ENCODE measurements at regions not wholly inside any gene's neighbourhood (a gene's known extent, or its start where the extent isn't known, plus 50 kb on each side); places are given as distances from the start of the nearest gene placed in this dataset.

DNA sequence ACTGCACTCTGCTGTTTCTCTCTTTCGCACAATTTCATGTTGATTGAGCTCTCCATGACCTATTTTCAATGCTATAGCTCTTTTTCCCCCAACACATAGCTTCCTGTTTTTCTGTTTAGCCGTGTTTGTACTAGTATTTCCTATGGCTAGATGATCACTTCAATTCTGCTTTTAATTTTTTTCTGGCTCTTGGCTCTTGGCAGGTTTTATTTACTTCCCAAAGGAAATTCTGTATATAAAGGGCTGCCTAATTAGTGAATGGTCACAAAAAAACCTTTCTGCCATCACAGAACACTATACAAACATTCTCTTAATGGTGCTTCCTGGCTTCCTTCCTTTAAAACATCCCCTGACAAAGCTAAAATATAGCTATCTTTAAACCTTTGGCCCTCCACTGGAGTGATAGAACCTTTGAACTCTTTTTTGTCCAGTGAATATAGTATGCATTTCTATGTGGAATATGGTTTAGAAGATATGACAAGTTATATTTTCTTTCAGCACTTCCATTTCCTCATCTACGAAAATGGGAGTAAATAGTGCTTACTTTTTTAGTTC is 88.2 kb downstream of the RASSF9 start:
- Histone ChIP-seq H3K4me2 (ENCODE audit: low read length) (no peak overlapping the region), H3K79me2 (ENCODE audit: low read length) (no peaks in the 10 kb centered on the region), H3K4me1 (ENCODE audit: low read length) (no peaks in the 10 kb centered on the region)

More for the DNA sequence above, 88.2 kb downstream of the RASSF9 start:
- Histone ChIP-seq H3K9me3 (ENCODE audit: insufficient read depth, low read length) (no peaks in the 10 kb centered on the region), H3K27me3 (ENCODE audit: low read depth, low read length) (no peaks in the 10 kb centered on the region), H4K20me1 (ENCODE audit: insufficient read depth, low read length) (no peaks in the 10 kb centered on the region), H2AFZ (ENCODE audit: low read depth, low read length) (no peak overlapping the region), H3K27ac (ENCODE audit: low read length) (no peak overlapping the region), H3K36me3 (replicated peaks; ENCODE audit: low read depth, low read length) (no peaks in the 10 kb centered on the region), H3K4me3 (ENCODE audit: low read length) (no peak overlapping the region), H3K9ac (ENCODE audit: low read length) (no peak overlapping the region)
- TF ChIP-seq, protein P1, sequence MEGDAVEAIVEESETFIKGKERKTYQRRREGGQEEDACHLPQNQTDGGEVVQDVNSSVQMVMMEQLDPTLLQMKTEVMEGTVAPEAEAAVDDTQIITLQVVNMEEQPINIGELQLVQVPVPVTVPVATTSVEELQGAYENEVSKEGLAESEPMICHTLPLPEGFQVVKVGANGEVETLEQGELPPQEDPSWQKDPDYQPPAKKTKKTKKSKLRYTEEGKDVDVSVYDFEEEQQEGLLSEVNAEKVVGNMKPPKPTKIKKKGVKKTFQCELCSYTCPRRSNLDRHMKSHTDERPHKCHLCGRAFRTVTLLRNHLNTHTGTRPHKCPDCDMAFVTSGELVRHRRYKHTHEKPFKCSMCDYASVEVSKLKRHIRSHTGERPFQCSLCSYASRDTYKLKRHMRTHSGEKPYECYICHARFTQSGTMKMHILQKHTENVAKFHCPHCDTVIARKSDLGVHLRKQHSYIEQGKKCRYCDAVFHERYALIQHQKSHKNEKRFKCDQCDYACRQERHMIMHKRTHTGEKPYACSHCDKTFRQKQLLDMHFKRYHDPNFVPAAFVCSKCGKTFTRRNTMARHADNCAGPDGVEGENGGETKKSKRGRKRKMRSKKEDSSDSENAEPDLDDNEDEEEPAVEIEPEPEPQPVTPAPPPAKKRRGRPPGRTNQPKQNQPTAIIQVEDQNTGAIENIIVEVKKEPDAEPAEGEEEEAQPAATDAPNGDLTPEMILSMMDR (IDR thresholded peaks at IDR 0.05; ENCODE audit: low read depth, low read length) = no peak
- no peak for TF ChIP-seq EZH2phosphoT487 (IDR thresholded peaks at IDR 0.05; ENCODE audit: low read depth)
